ENCODE measurements at regions not wholly inside any gene's neighbourhood (a gene's known extent, or its start where the extent isn't known, plus 50 kb on each side); places are given as distances from the start of the nearest gene placed in this dataset.

- TF ChIP-seq, protein P1, sequence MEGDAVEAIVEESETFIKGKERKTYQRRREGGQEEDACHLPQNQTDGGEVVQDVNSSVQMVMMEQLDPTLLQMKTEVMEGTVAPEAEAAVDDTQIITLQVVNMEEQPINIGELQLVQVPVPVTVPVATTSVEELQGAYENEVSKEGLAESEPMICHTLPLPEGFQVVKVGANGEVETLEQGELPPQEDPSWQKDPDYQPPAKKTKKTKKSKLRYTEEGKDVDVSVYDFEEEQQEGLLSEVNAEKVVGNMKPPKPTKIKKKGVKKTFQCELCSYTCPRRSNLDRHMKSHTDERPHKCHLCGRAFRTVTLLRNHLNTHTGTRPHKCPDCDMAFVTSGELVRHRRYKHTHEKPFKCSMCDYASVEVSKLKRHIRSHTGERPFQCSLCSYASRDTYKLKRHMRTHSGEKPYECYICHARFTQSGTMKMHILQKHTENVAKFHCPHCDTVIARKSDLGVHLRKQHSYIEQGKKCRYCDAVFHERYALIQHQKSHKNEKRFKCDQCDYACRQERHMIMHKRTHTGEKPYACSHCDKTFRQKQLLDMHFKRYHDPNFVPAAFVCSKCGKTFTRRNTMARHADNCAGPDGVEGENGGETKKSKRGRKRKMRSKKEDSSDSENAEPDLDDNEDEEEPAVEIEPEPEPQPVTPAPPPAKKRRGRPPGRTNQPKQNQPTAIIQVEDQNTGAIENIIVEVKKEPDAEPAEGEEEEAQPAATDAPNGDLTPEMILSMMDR (IDR thresholded peaks at IDR 0.05): no peak
- no peak for TF ChIP-seq EZH2 (IDR thresholded peaks at IDR 0.05; ENCODE audit: borderline replicate concordance, insufficient read depth, low read depth, low read length, poor library complexity, severe bottlenecking)
Observed at GRCh38 chr1:78210175-78210574, 164.4 kb downstream of the GIPC2 start.

All from B cell (primary cell).